ENCODE measurements at regions not wholly inside any gene's neighbourhood (a gene's known extent, or its start where the extent isn't known, plus 50 kb on each side); places are given as distances from the start of the nearest gene placed in this dataset.

DNA sequence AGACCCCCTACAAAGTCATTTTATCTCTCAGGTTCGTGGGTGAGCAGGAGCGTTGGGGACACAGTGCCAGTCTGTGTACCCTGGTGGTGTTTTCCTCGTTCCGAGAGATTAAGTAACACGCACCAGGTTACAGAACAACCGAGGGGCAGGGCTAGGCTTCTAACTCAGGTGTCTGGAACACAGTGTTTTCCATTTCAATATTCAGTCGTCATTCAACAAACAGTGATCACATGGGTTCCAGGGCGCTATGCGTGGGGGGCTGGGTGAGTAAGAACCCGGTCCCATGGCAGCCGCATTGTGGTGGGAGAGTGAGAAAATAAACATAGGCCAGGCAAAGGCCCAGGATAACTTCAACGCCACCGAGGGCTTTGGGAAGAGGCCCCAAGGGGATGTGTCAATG lies 55.9 kb upstream of the RNU6ATAC start:
- no peak for TF ChIP-seq POLR2A (IDR thresholded peaks at IDR 0.05)
- TF ChIP-seq, protein P1, sequence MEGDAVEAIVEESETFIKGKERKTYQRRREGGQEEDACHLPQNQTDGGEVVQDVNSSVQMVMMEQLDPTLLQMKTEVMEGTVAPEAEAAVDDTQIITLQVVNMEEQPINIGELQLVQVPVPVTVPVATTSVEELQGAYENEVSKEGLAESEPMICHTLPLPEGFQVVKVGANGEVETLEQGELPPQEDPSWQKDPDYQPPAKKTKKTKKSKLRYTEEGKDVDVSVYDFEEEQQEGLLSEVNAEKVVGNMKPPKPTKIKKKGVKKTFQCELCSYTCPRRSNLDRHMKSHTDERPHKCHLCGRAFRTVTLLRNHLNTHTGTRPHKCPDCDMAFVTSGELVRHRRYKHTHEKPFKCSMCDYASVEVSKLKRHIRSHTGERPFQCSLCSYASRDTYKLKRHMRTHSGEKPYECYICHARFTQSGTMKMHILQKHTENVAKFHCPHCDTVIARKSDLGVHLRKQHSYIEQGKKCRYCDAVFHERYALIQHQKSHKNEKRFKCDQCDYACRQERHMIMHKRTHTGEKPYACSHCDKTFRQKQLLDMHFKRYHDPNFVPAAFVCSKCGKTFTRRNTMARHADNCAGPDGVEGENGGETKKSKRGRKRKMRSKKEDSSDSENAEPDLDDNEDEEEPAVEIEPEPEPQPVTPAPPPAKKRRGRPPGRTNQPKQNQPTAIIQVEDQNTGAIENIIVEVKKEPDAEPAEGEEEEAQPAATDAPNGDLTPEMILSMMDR (IDR thresholded peaks at IDR 0.05), result no peak
